SK-N-SH (cell line): ENCODE measurements at regions not wholly inside any gene's neighbourhood (a gene's known extent, or its start where the extent isn't known, plus 50 kb on each side); places are given as distances from the start of the nearest gene placed in this dataset.

ENCODE experiments used
- CTCF ChIA-PET: fragments of 300-600, 350-600 bp; formaldehyde crosslinking; extraction: SDS; loops from one replicate; lab custom pipeline; 2021; lab: Yijun Ruan, JAX
- POLR2A ChIA-PET: fragments of 350-600 bp; sonication (Branson Sonifier 250); formaldehyde crosslinking; extraction: SDS; loops from one replicate; lab custom pipeline; 2020; ENCODE audit warnings: antibody characterized with exemption, inconsistent platforms; lab: Yijun Ruan, JAX
- DNase-seq: peaks from one replicate; pipeline ENCODE4 v3.0.0; 2012
- H2AFZ ChIP-seq: fragments of 200-600 bp; sonication (generic); 2 replicates; pipeline ENCODE4 v1.8.1; 2016; ENCODE audit warnings: antibody characterized with exemption, mild to moderate bottlenecking, low read depth
- H3F3A ChIP-seq: fragments of 200-600 bp; sonication (generic); replicated peaks from 2 replicates; pipeline ENCODE3; 2016; ENCODE audit warnings: antibody characterized with exemption, mild to moderate bottlenecking; ENCODE audit not compliant: insufficient read depth
- H3K27ac ChIP-seq, 2 experiments: fragments of 200-500 bp in 1 of 2; fragments of 200-600 bp in 1 of 2; sonication (Bioruptor generic) in 1 of 2; sonication (generic), shearing (Covaris generic) in 1 of 2; 2 replicates each; pipeline versions ENCODE4 v1.5.1 to v1.6.1; 2014 to 2016; ENCODE audit warnings: low read depth in 2 of 2, inconsistent platforms in 1 of 2, low read length in 1 of 2, mild to moderate bottlenecking in 1 of 2, mixed read lengths in 1 of 2
- H3K27me3 ChIP-seq: fragments of 200-600 bp; sonication (generic), shearing (Covaris generic); 2 replicates; pipeline ENCODE4 v1.6.1; 2016; ENCODE audit warnings: mixed run types; ENCODE audit not compliant: insufficient read depth
- H3K36me3 ChIP-seq, 2 experiments: fragments of 200-500 bp in 1 of 2; fragments of 200-600 bp in 1 of 2; sonication (Bioruptor generic) in 1 of 2; sonication (generic) in 1 of 2; replicated peaks in 1 of 2; 2 replicates each; pipeline versions ENCODE3 to v1.5.1; 2014 to 2016; ENCODE audit warnings: low read length in 1 of 2, mild to moderate bottlenecking in 1 of 2; ENCODE audit not compliant: insufficient read depth in 2 of 2, control insufficient read depth in 1 of 2
- H3K4me1 ChIP-seq, 2 experiments: fragments of 200-500 bp in 1 of 2; fragments of 200-600 bp in 1 of 2; sonication (Bioruptor generic) in 1 of 2; sonication (generic), shearing (Covaris generic) in 1 of 2; 2 replicates each; pipeline versions ENCODE4 v1.5.1 to v1.6.1; 2014 to 2016; ENCODE audit warnings: low read depth in 1 of 2, low read length in 1 of 2, mixed run types in 1 of 2; ENCODE audit not compliant: insufficient read depth in 2 of 2, control insufficient read depth in 1 of 2
- H3K4me2 ChIP-seq: fragments of 200-600 bp; sonication (generic), shearing (Covaris generic); 2 replicates; pipeline ENCODE4 v1.6.1; 2017; ENCODE audit warnings: mixed run types
- H3K4me3 ChIP-seq, 2 experiments: fragments of 200-500 bp in 1 of 2; fragments of 200-600 bp in 1 of 2; sonication (Bioruptor generic) in 1 of 2; sonication (generic), shearing (Covaris generic) in 1 of 2; 2 replicates each; pipeline versions ENCODE4 v1.5.1 to v1.8.1; 2014 to 2016; ENCODE audit warnings: low read depth in 2 of 2, inconsistent platforms in 1 of 2, low read length in 1 of 2, mild to moderate bottlenecking in 1 of 2, mixed read lengths in 1 of 2, moderate library complexity in 1 of 2
- H3K79me2 ChIP-seq: fragments of 200-600 bp; sonication (generic); 2 replicates; pipeline ENCODE4 v1.8.1; 2017; ENCODE audit warnings: mild to moderate bottlenecking; ENCODE audit not compliant: insufficient read depth
- H3K9ac ChIP-seq: fragments of 200-600 bp; sonication (generic); 2 replicates; pipeline ENCODE4 v1.6.1; 2017; ENCODE audit warnings: mixed run types
- H3K9me2 ChIP-seq: fragments of 200-600 bp; sonication (generic); 2 replicates; pipeline ENCODE4 v1.6.1; 2017; ENCODE audit warnings: mixed run types
- H3K9me3 ChIP-seq: fragments of 200-600 bp; sonication (generic); 2 replicates; pipeline ENCODE4 v1.6.1; 2017; ENCODE audit warnings: mixed run types, mild to moderate bottlenecking, moderate library complexity
- H4K20me1 ChIP-seq: fragments of 200-600 bp; sonication (generic); 2 replicates; pipeline ENCODE4 v1.6.1; 2017; ENCODE audit warnings: mild to moderate bottlenecking, mixed run types; ENCODE audit not compliant: insufficient read depth
- CHD2 ChIP-seq: fragments of 150-350 bp; IDR thresholded peaks from 2 replicates; pipeline ENCODE4 v1.6.1; 2018; ENCODE audit warnings: low read length; ENCODE audit not compliant: partially characterized antibody
- ELF1 ChIP-seq: IDR thresholded peaks from 2 replicates; pipeline ENCODE4 v1.4.0; 2012
- EP300 ChIP-seq, 2 experiments: IDR thresholded peaks; 2 replicates each; pipeline versions ENCODE4 v1.4.0 to v1.6.1; 2012; ENCODE audit warnings: borderline replicate concordance in 1 of 2, low read depth in 1 of 2, low read length in 1 of 2
- JUND ChIP-seq: IDR thresholded peaks from 2 replicates; pipeline ENCODE4 v1.4.0; 2012
- POLR2AphosphoS5 ChIP-seq: IDR thresholded peaks from 2 replicates; pipeline ENCODE4 v1.6.1; 2012; ENCODE audit warnings: low read depth, low read length
- RFX5 ChIP-seq: IDR thresholded peaks from 2 replicates; pipeline ENCODE4 v1.6.1; 2012; ENCODE audit warnings: mild to moderate bottlenecking, improper control_type of control experiment, low read length
- SIN3A ChIP-seq: IDR thresholded peaks from 2 replicates; pipeline ENCODE4 v1.6.1; 2012; ENCODE audit warnings: low read depth, mild to moderate bottlenecking, low read length, moderate library complexity, borderline replicate concordance
- TAF1 ChIP-seq: IDR thresholded peaks from 2 replicates; pipeline ENCODE4 v1.6.1; 2012; ENCODE audit warnings: low read depth, mild to moderate bottlenecking, low read length, moderate library complexity, borderline replicate concordance
- TCF12 ChIP-seq: IDR thresholded peaks from 2 replicates; pipeline ENCODE4 v1.4.0; 2012
- TEAD4 ChIP-seq: IDR thresholded peaks from 2 replicates; pipeline ENCODE4 v1.4.0; 2012; ENCODE audit warnings: mild to moderate bottlenecking, borderline replicate concordance; ENCODE audit not compliant: insufficient read depth
- YY1 ChIP-seq: IDR thresholded peaks from 2 replicates; pipeline ENCODE4 v1.4.0; 2012; ENCODE audit warnings: low read depth, mild to moderate bottlenecking
- WGBS: methylation state at CpG from one replicate; pipeline ENCODE4 v1.1.6; 2017; ENCODE audit warnings: low lambda C conversion rate; 5-methylcytosine and 5-hydroxymethylcytosine counted together
- TF ChIP-seq, protein P1 (sequence below): IDR thresholded peaks from 2 replicates; pipeline ENCODE4 v1.4.0; 2012; ENCODE audit warnings: low read depth, borderline replicate concordance
- TF ChIP-seq, protein P2 (sequence below): IDR thresholded peaks from 2 replicates; pipeline ENCODE4 v1.4.0; 2012; ENCODE audit warnings: low read depth, borderline replicate concordance

- Histone ChIP-seq H3K9ac (no peak overlapping the region), H4K20me1 (no peaks in the 10 kb centered on the region), H3K27me3 (peaks cover 31% of the 10 kb centered on the region), H3K4me2 (no peak overlapping the region), H3K4me1 (no peaks in the 10 kb centered on the region; a peak in 1 of 4 replicates), H3K27ac (no peak overlapping the region), H3K9me3 (no peaks in the 10 kb centered on the region), H3K9me2 (no peaks in the 10 kb centered on the region), H2AFZ (no peak overlapping the region), H3K36me3 (no peaks in the 10 kb centered on the region), H3K79me2 (no peaks in the 10 kb centered on the region), H3K4me3 (no peak overlapping the region), H3F3A (no peaks in the 10 kb centered on the region)
- 16% methylated on average over 4 of the region's 5 CpGs for WGBS
- ChIA-PET POLR2A (no interaction called here), CTCF (no interaction called here)
- no peak for DNase-seq
- TF ChIP-seq ELF1 = no peak
- TF ChIP-seq, protein P1, sequence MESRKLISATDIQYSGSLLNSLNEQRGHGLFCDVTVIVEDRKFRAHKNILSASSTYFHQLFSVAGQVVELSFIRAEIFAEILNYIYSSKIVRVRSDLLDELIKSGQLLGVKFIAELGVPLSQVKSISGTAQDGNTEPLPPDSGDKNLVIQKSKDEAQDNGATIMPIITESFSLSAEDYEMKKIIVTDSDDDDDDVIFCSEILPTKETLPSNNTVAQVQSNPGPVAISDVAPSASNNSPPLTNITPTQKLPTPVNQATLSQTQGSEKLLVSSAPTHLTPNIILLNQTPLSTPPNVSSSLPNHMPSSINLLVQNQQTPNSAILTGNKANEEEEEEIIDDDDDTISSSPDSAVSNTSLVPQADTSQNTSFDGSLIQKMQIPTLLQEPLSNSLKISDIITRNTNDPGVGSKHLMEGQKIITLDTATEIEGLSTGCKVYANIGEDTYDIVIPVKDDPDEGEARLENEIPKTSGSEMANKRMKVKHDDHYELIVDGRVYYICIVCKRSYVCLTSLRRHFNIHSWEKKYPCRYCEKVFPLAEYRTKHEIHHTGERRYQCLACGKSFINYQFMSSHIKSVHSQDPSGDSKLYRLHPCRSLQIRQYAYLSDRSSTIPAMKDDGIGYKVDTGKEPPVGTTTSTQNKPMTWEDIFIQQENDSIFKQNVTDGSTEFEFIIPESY = no peak
- TF ChIP-seq YY1 = no peak
- TF ChIP-seq EP300 (IDR thresholded peaks at IDR 0.05; ENCODE audit: borderline replicate concordance in 1 of 2, low read depth in 1 of 2, low read length in 1 of 2) = no peak
Observed at GRCh38 chr1:38579056-38579455, 280.5 kb downstream of the RRAGC start.

DNA sequence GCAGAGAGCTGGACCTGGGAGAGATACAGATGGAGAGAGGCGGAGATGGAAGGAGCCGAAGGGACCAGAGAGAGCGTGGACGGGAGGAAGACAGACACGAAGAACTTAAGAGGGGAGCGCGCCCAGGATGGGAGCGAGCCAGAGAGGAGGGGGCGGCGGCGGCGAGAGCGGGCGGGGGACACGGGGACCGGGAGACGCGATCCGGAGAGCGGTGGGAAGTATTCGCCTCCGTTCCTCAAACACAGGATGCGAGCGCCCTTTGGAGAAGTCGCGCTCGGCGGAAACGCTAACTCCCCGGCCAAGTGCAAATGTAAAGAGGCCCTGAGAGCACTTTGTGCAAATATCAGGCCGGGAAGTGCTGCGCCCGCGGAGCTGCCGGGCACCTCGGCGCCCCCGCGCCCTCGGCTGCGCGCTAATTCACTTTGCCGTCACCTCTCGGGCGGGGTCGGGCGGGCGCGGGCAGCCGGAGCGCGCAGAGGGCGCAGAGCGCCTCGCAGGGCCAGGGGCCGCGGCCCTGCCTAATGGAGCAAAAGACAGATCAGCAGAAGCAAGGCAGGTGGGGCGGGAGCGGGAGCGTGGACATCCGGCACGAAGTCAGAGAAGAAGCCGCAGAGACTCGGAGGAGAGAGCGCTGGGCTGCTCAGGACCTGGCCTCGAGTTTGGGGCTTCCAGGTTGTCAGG, 281.2 kb downstream of the RRAGC start:
- ChIA-PET CTCF (no interaction called here), POLR2A (no interaction called here)
- Histone ChIP-seq H3K27me3 (peaks cover 31% of the 10 kb centered on the region), H4K20me1 (no peaks in the 10 kb centered on the region), H3K9ac (no peak overlapping the region), H3K4me1 (no peaks in the 10 kb centered on the region; a peak in 1 of 4 replicates), H3K4me2 (no peak overlapping the region), H3K27ac (no peak overlapping the region), H3K9me3 (no peaks in the 10 kb centered on the region), H3K79me2 (no peaks in the 10 kb centered on the region)
- no peak for DNase-seq
- no peak for TF ChIP-seq SIN3A
- no peak for TF ChIP-seq CHD2
- no peak for TF ChIP-seq JUND
- TF ChIP-seq, protein P2, sequence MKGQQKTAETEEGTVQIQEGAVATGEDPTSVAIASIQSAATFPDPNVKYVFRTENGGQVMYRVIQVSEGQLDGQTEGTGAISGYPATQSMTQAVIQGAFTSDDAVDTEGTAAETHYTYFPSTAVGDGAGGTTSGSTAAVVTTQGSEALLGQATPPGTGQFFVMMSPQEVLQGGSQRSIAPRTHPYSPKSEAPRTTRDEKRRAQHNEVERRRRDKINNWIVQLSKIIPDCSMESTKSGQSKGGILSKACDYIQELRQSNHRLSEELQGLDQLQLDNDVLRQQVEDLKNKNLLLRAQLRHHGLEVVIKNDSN = no peak
- TF ChIP-seq POLR2AphosphoS5 = no peak
- no peak for TF ChIP-seq RFX5
- TF ChIP-seq TCF12 = no peak
- TF ChIP-seq TAF1 = no peak
- no peak for TF ChIP-seq TEAD4
- TF ChIP-seq, all 33 proteins: peak for 0
- no peaks in the 10 kb centered on the region for H3K36me3 ChIP-seq
- H2AFZ ChIP-seq = no peak overlapping the region
- 8% methylated on average over 38 of the region's 66 CpGs for WGBS
- no peak overlapping the region for H3K4me3 ChIP-seq
- no peaks in the 10 kb centered on the region for H3K9me2 ChIP-seq
- H3F3A ChIP-seq = no peaks in the 10 kb centered on the region
